Activated effector memory CD4-positive, alpha-beta T cell treated with anti-CD3 and anti-CD28 coated beads, Interleukin-2, amount 50 U/mL, for 16 hours (primary cell): ENCODE measurements at regions not wholly inside any gene's neighbourhood (a gene's known extent, or its start where the extent isn't known, plus 50 kb on each side); places are given as distances from the start of the nearest gene placed in this dataset.
"Not testable (repeated sequence)": the region's sequence is repeated elsewhere in the genome, so short reads cannot be mapped to it uniquely, and the experiment has no call there.

ENCODE experiments used
- DNase-seq: peaks from one replicate; pipeline ENCODE4 v3.0.0-alpha.2; 2020

DNA sequence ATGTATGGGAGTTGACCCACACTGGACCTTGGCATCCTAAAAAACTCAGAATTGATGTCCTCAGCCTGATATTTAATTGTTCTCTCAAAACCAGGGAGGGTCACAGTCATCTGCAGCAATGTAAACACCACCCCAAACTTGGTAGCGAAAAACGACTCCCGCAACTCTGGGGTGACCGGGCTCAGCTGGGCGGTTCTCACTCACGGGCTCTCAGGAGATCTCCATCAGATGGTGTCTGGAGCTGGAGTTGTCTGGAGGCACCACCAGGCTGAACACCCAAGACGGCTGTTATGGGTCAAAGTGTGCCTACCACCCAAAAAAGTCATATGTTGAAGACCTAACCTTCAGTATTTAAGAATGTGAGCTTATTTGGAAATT is 50.9 kb upstream of the NXT1 start:
- DNase-seq, result peak; percentile 28

DNA sequence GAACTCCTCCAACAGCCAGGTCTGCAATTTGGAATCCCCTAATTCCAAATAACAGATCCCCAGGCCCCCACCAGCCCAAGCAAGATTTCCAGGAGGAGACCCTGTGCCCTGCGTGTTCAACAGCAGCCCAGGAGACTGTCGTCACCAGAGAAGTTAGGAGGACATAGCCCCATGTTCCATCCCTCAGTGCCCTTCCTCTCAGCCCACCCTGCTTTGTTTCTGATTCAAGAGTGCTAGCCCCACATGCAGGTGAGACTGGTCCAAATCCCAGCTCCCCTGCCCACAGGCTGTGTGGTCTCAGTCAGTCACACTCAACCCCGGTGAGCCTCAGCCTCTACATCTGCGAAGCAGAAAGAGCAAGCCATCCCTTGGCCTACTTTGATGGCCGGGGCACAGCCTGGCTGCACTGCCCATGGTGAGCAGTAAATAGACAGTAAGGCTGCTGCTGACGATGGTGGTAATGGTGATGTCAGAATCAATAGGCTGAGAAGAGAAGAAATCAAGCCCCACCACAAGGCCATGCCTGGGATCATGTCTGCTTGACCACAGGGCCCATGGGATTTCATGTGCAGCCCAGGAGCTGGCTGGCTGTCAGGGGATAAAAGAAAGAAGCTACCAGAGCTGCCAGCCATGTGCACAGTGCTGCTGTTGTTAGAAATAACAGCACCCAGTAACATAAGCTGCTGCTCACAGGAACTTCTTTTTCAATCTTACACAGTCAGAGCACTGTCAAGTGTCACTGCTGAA is 51.5 kb upstream of the NXT1 start:
- no peak for DNase-seq

- DNase-seq, result no peak
Observed at GRCh38 chr20:23298155-23298554, 52.4 kb upstream of the NXT1 start.

DNA sequence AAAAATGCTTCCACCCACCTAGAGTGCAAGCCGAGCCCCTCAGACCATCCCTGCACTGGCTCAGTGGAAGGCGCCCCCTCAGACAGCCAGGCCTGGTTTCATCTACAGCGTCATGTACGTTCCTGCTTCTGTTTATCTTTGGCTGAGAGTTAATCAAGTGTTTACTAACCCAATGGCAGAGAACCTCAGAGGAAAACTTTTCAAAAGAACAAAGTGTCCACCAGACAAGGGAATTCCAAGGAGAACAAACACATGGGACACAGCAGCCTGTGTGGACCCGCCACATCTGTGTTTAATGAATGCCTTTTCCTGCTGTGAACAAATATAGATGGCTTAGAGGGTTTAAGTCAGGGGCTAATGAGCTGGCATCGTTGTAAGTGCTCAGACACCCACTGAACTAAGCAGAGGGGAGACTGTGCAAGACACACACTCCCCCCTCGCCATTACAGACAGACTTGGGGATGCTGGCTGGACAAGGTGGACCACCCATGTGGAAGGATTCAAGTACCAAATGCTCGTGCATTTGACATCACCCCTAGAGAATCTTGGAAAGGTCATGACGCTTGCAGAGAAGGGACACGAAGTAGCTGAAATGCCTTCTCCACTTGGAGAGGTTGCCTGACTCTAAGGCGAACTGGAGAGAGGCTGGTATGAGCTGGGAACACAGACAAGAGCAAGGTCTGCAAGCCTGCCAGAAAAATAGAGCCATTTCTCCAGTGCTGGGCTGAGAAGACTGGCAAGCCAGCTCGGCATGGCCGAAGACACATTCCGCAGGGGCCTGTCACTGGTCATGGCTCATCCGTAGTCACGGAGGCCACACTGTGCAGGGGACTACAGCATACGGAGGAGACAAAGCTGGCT is 53.5 kb upstream of the NXT1 start:
- no peak for DNase-seq

GRCh38 chr20:23295934-23296333 is 54.7 kb upstream of the NXT1 start:
- DNase-seq, result no peak

GRCh38 chr20:23294671-23295070 is 55.9 kb upstream of the NXT1 start:
- no peak for DNase-seq

DNA sequence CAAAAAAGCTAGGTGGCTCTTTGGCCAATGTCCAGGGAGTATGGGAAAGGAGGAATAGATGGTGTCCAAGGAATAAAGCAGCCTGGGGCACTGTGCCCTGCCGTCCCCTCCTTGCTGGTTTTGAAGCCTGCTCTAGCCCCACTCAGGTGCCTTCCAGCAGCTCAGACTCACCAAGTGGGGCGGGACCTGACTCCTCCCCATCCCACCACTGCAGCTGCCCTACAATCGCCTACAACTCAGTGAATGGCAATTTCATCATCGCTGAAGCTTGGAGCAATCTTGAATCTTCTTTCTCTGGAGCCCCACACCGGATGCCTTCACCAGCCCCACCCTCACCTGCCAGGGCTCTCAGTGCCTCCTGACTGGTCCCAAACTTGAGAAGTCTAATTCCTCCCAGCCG is 56.4 kb upstream of the NXT1 start:
- DNase-seq, result no peak

GRCh38 chr20:23293689-23294088 is 56.9 kb upstream of the NXT1 start:
- no peak for DNase-seq

GRCh38 chr20:23292311-23292710 is 58.3 kb upstream of the NXT1 start:
- DNase-seq, result not testable (repeated sequence)

- DNase-seq, result no peak
Observed at GRCh38 chr20:23291575-23292240, 58.9 kb upstream of the NXT1 start.

- no peak for DNase-seq
Observed at GRCh38 chr20:23290761-23291574, 59.6 kb upstream of the NXT1 start.

GRCh38 chr20:23289724-23290395 is 60.7 kb upstream of the NXT1 start:
- DNase-seq, result no peak

- peak; percentile 41 for DNase-seq
Observed at GRCh38 chr20:23289249-23289648, 61.3 kb upstream of the NXT1 start.

GRCh38 chr20:23287354-23288190 is 63.0 kb upstream of the NXT1 start:
- DNase-seq, result no peak

- no peak for DNase-seq
Observed at GRCh38 chr20:23286346-23286745, 64.2 kb upstream of the NXT1 start.

GRCh38 chr20:23285536-23285935 is 65.1 kb upstream of the NXT1 start:
- DNase-seq, result no peak

GRCh38 chr20:23284009-23284408 is 66.6 kb upstream of the NXT1 start:
- DNase-seq, result no peak

GRCh38 chr20:23283096-23283850 is 67.3 kb upstream of the NXT1 start:
- DNase-seq, result no peak

- no peak for DNase-seq
Observed at GRCh38 chr20:23282546-23282945, 68.0 kb upstream of the NXT1 start.

- DNase-seq, result no peak
Observed at GRCh38 chr20:23282111-23282510, 68.5 kb upstream of the NXT1 start.

GRCh38 chr20:23279836-23280235 is 70.8 kb upstream of the NXT1 start:
- no peak for DNase-seq
